ENCODE measurements at regions not wholly inside any gene's neighbourhood (a gene's known extent, or its start where the extent isn't known, plus 50 kb on each side); places are given as distances from the start of the nearest gene placed in this dataset.

DNA sequence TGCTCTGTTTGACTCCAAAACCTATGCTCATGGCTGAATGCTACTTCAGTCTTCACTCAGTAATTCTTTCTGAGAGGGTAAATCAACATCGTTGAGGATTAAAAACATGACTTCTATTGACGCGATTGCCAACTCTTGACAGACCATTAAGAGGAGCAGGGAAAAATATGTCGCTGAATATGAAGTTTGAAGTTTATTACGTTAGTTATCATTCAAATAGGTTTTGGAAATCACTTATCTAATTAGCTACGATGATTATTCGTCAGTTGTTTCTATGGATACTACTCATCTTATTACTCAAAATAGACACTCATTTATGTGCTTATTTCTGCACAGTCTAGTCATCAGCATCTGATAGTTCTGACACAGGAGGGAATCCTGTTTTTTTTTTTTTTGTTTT lies 279.2 kb upstream of the TBL1XR1 start:
- no peak for DNase-seq (ENCODE audit: low read depth)
- TF ChIP-seq, protein P1, sequence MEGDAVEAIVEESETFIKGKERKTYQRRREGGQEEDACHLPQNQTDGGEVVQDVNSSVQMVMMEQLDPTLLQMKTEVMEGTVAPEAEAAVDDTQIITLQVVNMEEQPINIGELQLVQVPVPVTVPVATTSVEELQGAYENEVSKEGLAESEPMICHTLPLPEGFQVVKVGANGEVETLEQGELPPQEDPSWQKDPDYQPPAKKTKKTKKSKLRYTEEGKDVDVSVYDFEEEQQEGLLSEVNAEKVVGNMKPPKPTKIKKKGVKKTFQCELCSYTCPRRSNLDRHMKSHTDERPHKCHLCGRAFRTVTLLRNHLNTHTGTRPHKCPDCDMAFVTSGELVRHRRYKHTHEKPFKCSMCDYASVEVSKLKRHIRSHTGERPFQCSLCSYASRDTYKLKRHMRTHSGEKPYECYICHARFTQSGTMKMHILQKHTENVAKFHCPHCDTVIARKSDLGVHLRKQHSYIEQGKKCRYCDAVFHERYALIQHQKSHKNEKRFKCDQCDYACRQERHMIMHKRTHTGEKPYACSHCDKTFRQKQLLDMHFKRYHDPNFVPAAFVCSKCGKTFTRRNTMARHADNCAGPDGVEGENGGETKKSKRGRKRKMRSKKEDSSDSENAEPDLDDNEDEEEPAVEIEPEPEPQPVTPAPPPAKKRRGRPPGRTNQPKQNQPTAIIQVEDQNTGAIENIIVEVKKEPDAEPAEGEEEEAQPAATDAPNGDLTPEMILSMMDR (IDR thresholded peaks at IDR 0.05; ENCODE audit: insufficient read depth, low read depth, low read length): no peak
- H3K4me3 ChIP-seq (ENCODE audit: low read depth, low read length): no peak overlapping the region

DNA sequence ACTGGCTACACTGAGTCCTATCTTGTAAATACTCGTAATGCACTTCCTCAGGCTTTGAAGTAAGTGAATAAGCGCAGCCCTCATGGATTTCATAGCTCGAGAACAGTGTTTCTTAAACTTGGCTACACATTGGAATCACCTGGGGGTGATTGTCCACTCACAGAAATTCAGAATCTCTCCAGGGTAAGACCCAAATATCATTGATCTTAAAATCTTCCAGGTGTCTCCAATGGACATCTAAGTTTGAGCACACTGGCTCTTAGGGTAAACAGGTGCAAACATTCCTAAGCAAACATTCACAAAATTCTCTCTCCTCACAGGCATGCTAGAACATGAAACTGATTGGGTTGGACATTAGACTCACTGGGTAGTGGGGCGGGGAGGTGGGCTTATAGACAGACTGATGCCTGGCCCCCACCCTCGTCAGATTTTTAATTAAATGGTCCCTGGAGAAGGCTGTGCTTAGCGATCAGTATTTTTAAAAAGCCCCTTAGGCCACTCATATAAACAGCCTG lies 279.7 kb upstream of the TBL1XR1 start:
- TF ChIP-seq, protein P1 (IDR thresholded peaks at IDR 0.05; ENCODE audit: insufficient read depth, low read depth, low read length): no peak
- no peak for DNase-seq (ENCODE audit: low read depth)
- H3K4me3 ChIP-seq (ENCODE audit: low read depth, low read length): no peak overlapping the region

DNA sequence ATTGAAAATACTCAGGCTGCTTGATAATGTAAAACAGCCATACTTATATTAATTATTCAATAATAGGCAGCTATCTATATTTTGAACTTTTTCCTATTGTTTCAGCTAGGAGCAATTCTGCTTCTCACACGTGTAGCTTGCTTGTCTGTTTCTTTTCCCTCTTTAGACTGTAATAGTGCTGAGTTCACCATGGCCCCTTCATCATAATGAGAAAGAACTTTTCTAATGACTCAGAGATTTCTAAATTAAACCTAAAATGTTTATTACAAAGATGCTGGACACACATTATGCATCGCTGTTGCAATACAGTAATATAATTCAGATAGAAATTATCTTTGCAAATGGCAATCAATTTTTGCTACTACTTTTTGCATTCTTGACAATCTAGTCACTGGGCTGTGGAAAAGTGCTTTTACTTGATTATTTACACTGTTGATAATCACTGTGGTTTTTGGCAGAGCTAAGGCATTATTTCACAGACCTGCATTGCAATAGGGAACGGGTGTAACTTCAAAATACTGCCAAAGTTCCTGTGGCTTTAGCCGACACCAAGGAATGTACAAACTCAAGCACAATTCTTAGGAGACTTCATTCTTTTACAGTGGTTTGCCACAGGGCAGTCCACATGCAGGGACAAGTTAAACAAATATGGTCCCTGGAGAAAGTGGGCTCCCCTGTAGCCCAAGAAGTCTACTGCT lies 281.0 kb upstream of the TBL1XR1 start:
- TF ChIP-seq, protein P1 (IDR thresholded peaks at IDR 0.05; ENCODE audit: insufficient read depth, low read depth, low read length): no peak
- H3K4me3 ChIP-seq (ENCODE audit: low read depth, low read length): no peak overlapping the region
- peak; percentile 99 for DNase-seq (ENCODE audit: low read depth)

DNA sequence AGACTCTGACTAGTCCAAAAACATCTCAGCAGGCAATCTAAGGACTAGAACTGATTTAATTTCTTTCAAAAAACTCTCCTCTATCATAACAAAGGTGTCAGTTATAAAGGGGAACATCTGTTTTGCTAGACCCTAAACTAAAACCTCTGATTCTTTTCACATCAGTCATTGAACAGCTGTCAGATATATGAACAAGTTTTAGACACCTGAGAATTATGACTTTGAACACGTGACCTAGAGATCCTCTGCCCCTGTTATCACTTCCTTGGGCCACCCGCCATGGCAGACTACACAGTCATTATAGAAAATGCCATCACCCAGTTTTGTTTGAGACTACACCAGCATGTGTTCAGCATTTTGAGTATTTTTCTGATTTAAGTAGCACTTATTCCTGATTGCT lies 282.3 kb upstream of the TBL1XR1 start:
- TF ChIP-seq, protein P1 (IDR thresholded peaks at IDR 0.05; ENCODE audit: insufficient read depth, low read depth, low read length): no peak
- DNase-seq (ENCODE audit: low read depth): no peak
- no peak overlapping the region for H3K4me3 ChIP-seq (ENCODE audit: low read depth, low read length)

DNA sequence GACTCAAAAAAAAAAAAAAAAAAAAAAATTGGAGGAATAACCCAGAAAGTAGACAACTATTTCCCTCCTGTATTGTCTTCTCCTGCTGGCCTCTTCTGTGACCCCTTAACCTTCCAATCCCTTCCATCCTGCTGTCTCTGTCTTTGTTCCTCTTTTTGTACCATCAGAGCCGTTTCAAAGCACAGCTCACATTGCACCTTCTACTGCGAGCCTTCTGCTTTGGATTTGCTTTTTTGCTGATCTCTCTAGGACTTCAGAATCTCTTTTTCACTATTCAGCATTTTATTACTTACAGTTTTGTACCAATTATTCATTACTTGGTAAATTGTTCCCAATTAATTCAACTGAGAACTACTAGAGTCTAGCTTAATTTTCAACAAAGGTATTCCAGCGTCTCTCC lies 284.0 kb upstream of the TBL1XR1 start:
- TF ChIP-seq, protein P1 (IDR thresholded peaks at IDR 0.05; ENCODE audit: insufficient read depth, low read depth, low read length): no peak

DNA sequence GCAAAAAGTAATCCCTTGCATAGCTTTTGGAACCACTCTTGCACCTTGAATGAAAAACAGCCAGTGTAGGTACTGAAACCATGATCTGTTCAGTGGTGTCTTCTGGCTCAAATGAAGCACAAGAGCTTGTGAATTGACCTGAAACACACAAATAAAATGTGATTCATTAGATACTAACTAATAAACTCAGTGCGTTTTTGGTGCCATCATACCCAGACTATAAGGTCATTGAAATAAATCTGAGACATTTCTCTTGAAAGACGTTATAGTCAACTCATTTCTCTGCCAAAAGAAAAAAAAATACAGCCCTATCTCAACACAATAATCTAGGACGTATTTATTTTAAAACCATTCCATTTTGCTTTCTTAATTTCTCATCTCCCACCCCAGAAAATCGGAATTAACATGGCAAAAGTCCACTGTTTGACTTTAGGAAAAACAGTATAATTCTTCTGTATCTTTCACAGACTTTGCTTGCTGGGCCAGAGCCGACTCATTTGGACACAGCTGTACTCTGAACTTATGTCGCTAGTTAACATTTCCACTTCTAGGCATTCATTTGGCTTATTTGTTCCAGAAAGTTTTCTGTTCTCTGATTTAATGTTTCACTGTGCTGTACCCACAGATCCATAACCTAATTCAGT lies 284.9 kb upstream of the TBL1XR1 start:
- TF ChIP-seq, protein P1 (IDR thresholded peaks at IDR 0.05; ENCODE audit: insufficient read depth, low read depth, low read length): no peak
- no peak for DNase-seq (ENCODE audit: low read depth)
- no peak overlapping the region for H3K4me3 ChIP-seq (ENCODE audit: low read depth, low read length)

More for the DNA sequence above, 284.0 kb upstream of the TBL1XR1 start:
- H3K4me3 ChIP-seq (ENCODE audit: low read depth, low read length): no peak overlapping the region
- no peak for DNase-seq (ENCODE audit: low read depth)
